ENCODE measurements at regions not wholly inside any gene's neighbourhood (a gene's known extent, or its start where the extent isn't known, plus 50 kb on each side); places are given as distances from the start of the nearest gene placed in this dataset.

- no peaks in the 10 kb centered on the region for H3K9me3 ChIP-seq (ENCODE audit: low read depth)
- H3K27me3 ChIP-seq: no peaks in the 10 kb centered on the region
- no peak overlapping the region for H3K27ac ChIP-seq
- TF ChIP-seq CTCF (IDR thresholded peaks at IDR 0.05; ENCODE audit: low read depth, low read length): no peak
- no peaks in the 10 kb centered on the region for H3K4me1 ChIP-seq (ENCODE audit: low read depth)
- DNase-seq (ENCODE audit: low read depth in 1 of 2, low spot score in 1 of 2): no peak
- H3K4me3 ChIP-seq: no peak overlapping the region
- no peaks in the 10 kb centered on the region for H3K36me3 ChIP-seq
These were observed 1226.9 kb downstream of the PCDH7 start for GRCh38 chr4:31947101-31947500.

GRCh38 chr4:31949045-31949444 lies 1228.9 kb downstream of the PCDH7 start:
- Histone ChIP-seq H3K27ac (no peak overlapping the region), H3K4me1 (ENCODE audit: low read depth) (no peaks in the 10 kb centered on the region), H3K9me3 (ENCODE audit: low read depth) (no peaks in the 10 kb centered on the region), H3K36me3 (no peaks in the 10 kb centered on the region), H3K27me3 (no peaks in the 10 kb centered on the region), H3K4me3 (no peak overlapping the region)
- TF ChIP-seq CTCF (IDR thresholded peaks at IDR 0.05; ENCODE audit: low read depth, low read length): no peak
- DNase-seq (ENCODE audit: low read depth in 1 of 2, low spot score in 1 of 2): no peak

- no peak for DNase-seq (ENCODE audit: low read depth in 1 of 2, low spot score in 1 of 2)
- no peak for TF ChIP-seq CTCF (IDR thresholded peaks at IDR 0.05; ENCODE audit: low read depth, low read length)
- Histone ChIP-seq H3K9me3 (ENCODE audit: low read depth) (no peaks in the 10 kb centered on the region), H3K4me1 (ENCODE audit: low read depth) (no peaks in the 10 kb centered on the region), H3K36me3 (no peaks in the 10 kb centered on the region), H3K27me3 (no peaks in the 10 kb centered on the region), H3K4me3 (no peak overlapping the region), H3K27ac (no peak overlapping the region)
These were observed 1235.2 kb downstream of the PCDH7 start for GRCh38 chr4:31955346-31955745.

- TF ChIP-seq CTCF (IDR thresholded peaks at IDR 0.05; ENCODE audit: low read depth, low read length): no peak
- no peak overlapping the region for H3K4me3 ChIP-seq
- no peak for DNase-seq (ENCODE audit: low read depth in 1 of 2, low spot score in 1 of 2)
These were observed 1239.8 kb downstream of the PCDH7 start for GRCh38 chr4:31959972-31960371.

GRCh38 chr4:31964685-31965084 lies 1244.5 kb downstream of the PCDH7 start:
- Histone ChIP-seq H3K36me3 (no peaks in the 10 kb centered on the region), H3K9me3 (ENCODE audit: low read depth) (no peaks in the 10 kb centered on the region), H3K27ac (no peak overlapping the region), H3K27me3 (no peaks in the 10 kb centered on the region), H3K4me3 (no peak overlapping the region), H3K4me1 (ENCODE audit: low read depth) (no peaks in the 10 kb centered on the region)
- no peak for DNase-seq (ENCODE audit: low read depth in 1 of 2, low spot score in 1 of 2)
- no peak for TF ChIP-seq CTCF (IDR thresholded peaks at IDR 0.05; ENCODE audit: low read depth, low read length)

More at GRCh38 chr4:31959972-31960371, 1239.8 kb downstream of the PCDH7 start:
- H3K27ac ChIP-seq: no peak overlapping the region
- no peaks in the 10 kb centered on the region for H3K36me3 ChIP-seq
- no peaks in the 10 kb centered on the region for H3K4me1 ChIP-seq (ENCODE audit: low read depth)
- no peaks in the 10 kb centered on the region for H3K27me3 ChIP-seq
- no peaks in the 10 kb centered on the region for H3K9me3 ChIP-seq (ENCODE audit: low read depth)

- no peak for TF ChIP-seq CTCF (IDR thresholded peaks at IDR 0.05; ENCODE audit: low read depth, low read length)
- H3K9me3 ChIP-seq (ENCODE audit: low read depth): no peaks in the 10 kb centered on the region
- H3K27ac ChIP-seq: no peak overlapping the region
- H3K27me3 ChIP-seq: no peaks in the 10 kb centered on the region
- DNase-seq (ENCODE audit: low read depth in 1 of 2, low spot score in 1 of 2): no peak
- H3K36me3 ChIP-seq: no peaks in the 10 kb centered on the region
- no peaks in the 10 kb centered on the region for H3K4me1 ChIP-seq (ENCODE audit: low read depth)
- H3K4me3 ChIP-seq: no peak overlapping the region
These were observed 1248.7 kb downstream of the PCDH7 start for GRCh38 chr4:31968842-31969241.
